Osteoblast (primary cell): ENCODE measurements at regions not wholly inside any gene's neighbourhood (a gene's known extent, or its start where the extent isn't known, plus 50 kb on each side); places are given as distances from the start of the nearest gene placed in this dataset.
A peak's percentile ranks its signal among the peaks of the same experiment; 100 is the strongest.

Experiments used
- DNase-seq: peaks from one replicate; pipeline ENCODE4 v3.0.0; 2011; ENCODE audit warnings: low spot score, mixed read lengths; ENCODE audit not compliant: insufficient read length; ENCODE audit errors: missing footprints
- H2AFZ ChIP-seq: 2 replicates; pipeline ENCODE4 v1.6.0; 2011; ENCODE audit warnings: mild to moderate bottlenecking, low read length
- H3K27ac ChIP-seq: 2 replicates; pipeline ENCODE4 v1.5.1; 2011; ENCODE audit warnings: mild to moderate bottlenecking, low read depth, low read length, moderate library complexity
- H3K27me3 ChIP-seq: 2 replicates; pipeline ENCODE4 v1.6.0; 2012; ENCODE audit warnings: mild to moderate bottlenecking, control low read depth, inconsistent platforms, low read length, moderate library complexity; ENCODE audit not compliant: insufficient read depth
- H3K36me3 ChIP-seq: 2 replicates; pipeline ENCODE4 v1.5.1; 2011; ENCODE audit warnings: mild to moderate bottlenecking, low read length, control low read depth, moderate library complexity; ENCODE audit not compliant: insufficient read depth
- H3K4me1 ChIP-seq: 2 replicates; pipeline ENCODE4 v1.5.1; 2011; ENCODE audit warnings: mild to moderate bottlenecking, low read length, control low read depth, moderate library complexity; ENCODE audit not compliant: insufficient read depth
- H3K4me2 ChIP-seq: 2 replicates; pipeline ENCODE4 v1.6.0; 2011; ENCODE audit warnings: mild to moderate bottlenecking, low read length; ENCODE audit not compliant: insufficient read depth
- H3K4me3 ChIP-seq: fragments of 200-600 bp; sonication (generic); 3 replicates; pipeline ENCODE4 v1.5.1; 2012; ENCODE audit warnings: mild to moderate bottlenecking, low read length, inconsistent platforms; ENCODE audit not compliant: insufficient read depth
- H3K79me2 ChIP-seq: 2 replicates; pipeline ENCODE4 v1.6.0; 2012; ENCODE audit warnings: mild to moderate bottlenecking, low read length, control low read depth, inconsistent platforms; ENCODE audit not compliant: insufficient read depth
- H3K9me3 ChIP-seq: 2 replicates; pipeline ENCODE4 v1.5.1; 2011; ENCODE audit warnings: low read depth, low read length, control low read depth
- H4K20me1 ChIP-seq: 2 replicates; pipeline ENCODE4 v1.6.0; 2012; ENCODE audit warnings: mild to moderate bottlenecking, low read length, control low read depth; ENCODE audit not compliant: insufficient read depth
- CTCF ChIP-seq: IDR thresholded peaks from 2 replicates; pipeline ENCODE4 v1.5.1; 2011; ENCODE audit warnings: mild to moderate bottlenecking, low read depth, low read length, moderate library complexity; ENCODE audit errors: extremely low read depth

DNA sequence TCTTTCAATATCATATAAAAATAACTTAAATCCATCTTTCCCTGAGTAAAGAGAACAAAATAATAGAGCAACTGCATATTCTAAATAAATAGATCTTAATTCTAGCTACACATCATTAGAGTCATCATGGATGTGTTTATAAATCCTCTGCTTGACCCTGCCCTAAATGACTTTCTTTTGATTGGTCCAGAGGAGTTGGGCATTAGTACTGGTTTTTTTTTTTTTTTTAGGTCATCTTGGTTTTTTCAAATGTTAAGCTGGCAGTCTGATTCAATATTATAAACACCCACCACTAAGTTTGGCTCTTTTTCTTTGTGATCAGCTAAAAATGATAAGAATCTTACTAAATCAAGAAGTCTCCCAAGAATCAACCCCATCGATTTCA, 504.0 kb upstream of the CBLB start:
- TF ChIP-seq CTCF = no peak

GRCh38 chr3:106376016-106376570, 507.3 kb upstream of the CBLB start:
- H4K20me1 ChIP-seq = no peaks in the 10 kb centered on the region
- no peak for DNase-seq
- H3K4me3 ChIP-seq = no peak overlapping the region
- no peaks in the 10 kb centered on the region for H3K36me3 ChIP-seq
- H3K79me2 ChIP-seq = no peaks in the 10 kb centered on the region
- H3K27ac ChIP-seq = no peak overlapping the region
- H3K27me3 ChIP-seq = no peaks in the 10 kb centered on the region
- H2AFZ ChIP-seq = peak overlapping the region; percentile 14
- H3K4me1 ChIP-seq = no peaks in the 10 kb centered on the region
- H3K4me2 ChIP-seq = no peak overlapping the region
- no peak for TF ChIP-seq CTCF
- H3K9me3 ChIP-seq = no peaks in the 10 kb centered on the region

More for the DNA sequence above, 504.0 kb upstream of the CBLB start:
- H4K20me1 ChIP-seq = no peaks in the 10 kb centered on the region
- no peaks in the 10 kb centered on the region for H3K27me3 ChIP-seq
- no peak overlapping the region for H2AFZ ChIP-seq
- no peaks in the 10 kb centered on the region for H3K36me3 ChIP-seq
- no peaks in the 10 kb centered on the region for H3K4me1 ChIP-seq
- no peak overlapping the region for H3K4me3 ChIP-seq
- no peaks in the 10 kb centered on the region for H3K79me2 ChIP-seq
- no peaks in the 10 kb centered on the region for H3K9me3 ChIP-seq
- H3K4me2 ChIP-seq = no peak overlapping the region
- no peak overlapping the region for H3K27ac ChIP-seq
- no peak for DNase-seq

- no peak for DNase-seq
- TF ChIP-seq CTCF = no peak
- no peaks in the 10 kb centered on the region for H3K4me1 ChIP-seq
These were observed 510.5 kb upstream of the CBLB start for GRCh38 chr3:106379251-106379750.

DNA sequence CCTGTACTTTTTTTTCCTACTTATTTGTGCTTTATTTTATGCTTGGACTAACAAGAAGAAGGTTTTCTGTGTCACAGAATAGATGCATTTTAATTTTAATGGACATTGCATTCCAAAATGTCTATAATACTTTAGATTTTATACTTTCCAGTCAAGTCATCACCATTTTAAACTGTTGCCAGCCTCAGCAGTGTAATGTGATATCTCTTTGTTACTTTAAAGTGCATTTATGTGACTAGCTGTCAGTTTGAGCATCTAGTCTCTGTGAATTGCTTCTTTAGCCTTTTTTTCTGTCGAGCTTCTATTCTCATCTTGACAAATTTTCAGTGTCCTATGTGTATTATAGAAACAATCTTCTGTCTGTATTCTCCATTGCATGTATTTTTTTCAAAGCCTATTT, 511.4 kb upstream of the CBLB start:
- Histone ChIP-seq H3K27me3 (no peaks in the 10 kb centered on the region), H3K27ac (no peak overlapping the region), H3K36me3 (no peaks in the 10 kb centered on the region), H3K9me3 (no peaks in the 10 kb centered on the region), H3K79me2 (no peaks in the 10 kb centered on the region), H3K4me3 (no peak overlapping the region), H3K4me2 (no peak overlapping the region), H3K4me1 (no peaks in the 10 kb centered on the region), H2AFZ (no peak overlapping the region), H4K20me1 (no peaks in the 10 kb centered on the region)
- TF ChIP-seq CTCF = no peak
- no peak for DNase-seq

More at GRCh38 chr3:106379251-106379750, 510.5 kb upstream of the CBLB start:
- Histone ChIP-seq H3K27ac (no peak overlapping the region), H4K20me1 (no peaks in the 10 kb centered on the region), H3K27me3 (no peaks in the 10 kb centered on the region), H3K4me2 (no peak overlapping the region), H3K79me2 (no peaks in the 10 kb centered on the region), H3K4me3 (no peak overlapping the region), H3K36me3 (no peaks in the 10 kb centered on the region), H2AFZ (no peak overlapping the region), H3K9me3 (no peaks in the 10 kb centered on the region)
